Hypothalamus (tissue), 51 donors: ENCODE measurements at regions not wholly inside any gene's neighbourhood (a gene's known extent, or its start where the extent isn't known, plus 50 kb on each side); places are given as distances from the start of the nearest gene placed in this dataset.

Source experiments
- DNase-seq, 51 donors: peaks; one replicate each; lab custom pipeline; 2025; lab: John Stamatoyannopoulos, UW

- DNase-seq = no peak
Observed at GRCh38 chrX:7294483-7294882, 146.5 kb upstream of the PUDP start.

GRCh38 chrX:7286168-7286837, 138.3 kb upstream of the PUDP start:
- no peak for DNase-seq

DNA sequence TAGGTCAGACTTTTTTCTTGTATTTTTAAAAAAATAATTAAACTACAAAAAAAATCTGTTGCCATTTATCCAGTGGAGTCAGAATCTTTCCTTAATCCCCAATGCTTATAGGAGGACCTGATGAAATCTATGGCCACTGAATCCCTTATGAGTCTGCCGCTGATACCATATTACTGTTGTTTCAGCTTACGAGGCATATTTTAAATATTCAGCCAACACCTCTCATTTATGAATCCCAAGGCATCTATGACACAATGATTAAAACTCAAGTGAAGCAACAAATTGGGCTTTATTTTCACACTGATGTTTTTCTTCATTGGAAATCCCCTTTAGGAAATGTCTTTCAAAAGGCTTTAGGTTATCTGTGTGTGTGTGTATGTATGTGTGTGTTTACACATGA, 137.8 kb upstream of the PUDP start:
- DNase-seq = no peak

- no peak for DNase-seq
Observed at GRCh38 chrX:7283741-7284140, 135.8 kb upstream of the PUDP start.

- no peak for DNase-seq
Observed at GRCh38 chrX:7280520-7280919, 132.6 kb upstream of the PUDP start.

DNA sequence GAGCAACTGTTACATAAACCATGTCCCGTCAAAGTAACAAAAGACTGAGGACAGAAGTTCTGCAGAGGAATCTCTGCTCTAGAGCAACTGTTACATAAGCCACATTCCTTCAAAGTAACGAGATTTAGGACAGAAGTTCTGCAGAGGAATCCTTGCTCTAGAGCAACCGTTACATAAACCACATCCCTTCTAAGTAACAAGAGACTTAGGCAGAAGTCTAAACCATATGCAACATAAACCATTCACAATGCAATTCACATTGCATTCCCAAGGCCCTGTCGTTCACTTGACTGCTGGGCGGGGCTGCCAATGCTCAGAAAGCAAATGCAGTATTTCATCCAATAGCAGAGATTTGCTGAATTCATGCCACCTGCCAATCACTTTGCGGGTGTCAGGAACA, 124.4 kb upstream of the PUDP start:
- no peak for DNase-seq

DNA sequence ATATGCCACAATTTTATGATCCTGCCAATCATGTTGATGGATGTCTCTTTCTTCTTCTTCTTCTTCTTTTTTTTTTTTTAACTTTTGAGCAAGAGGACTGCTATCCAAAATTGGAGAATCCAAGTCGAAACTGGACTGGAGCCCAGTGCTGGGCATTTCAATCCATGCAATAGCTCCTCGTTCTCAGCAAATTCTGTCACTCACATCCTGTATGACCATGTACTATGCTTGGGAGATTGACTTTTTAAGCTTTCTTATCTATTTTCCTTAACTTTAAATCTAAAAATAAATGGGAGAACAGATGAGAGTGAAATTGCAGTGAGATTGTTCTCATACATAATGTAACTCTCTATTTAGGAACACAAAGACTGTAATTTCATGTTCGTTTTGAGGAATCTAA, 123.0 kb upstream of the PUDP start:
- no peak for DNase-seq

DNA sequence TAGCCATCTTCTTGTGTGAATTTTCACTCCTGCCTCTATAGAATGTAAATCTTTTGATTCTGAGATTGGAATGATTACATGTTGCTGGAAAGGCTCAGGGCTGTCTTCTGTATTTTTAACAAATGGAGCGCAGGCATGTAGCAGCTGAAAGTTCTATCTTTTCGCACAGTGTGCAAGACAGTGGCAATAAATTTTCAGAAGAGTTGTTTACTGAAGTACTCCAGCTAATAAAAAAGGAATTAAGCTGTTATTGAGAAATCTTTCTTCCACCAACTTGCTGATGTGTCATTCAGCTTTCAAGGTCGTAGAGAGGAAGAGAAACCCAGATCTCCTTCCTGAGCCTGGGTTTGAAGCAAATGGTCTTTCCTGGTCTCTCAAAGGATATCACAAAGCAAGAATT, 122.0 kb upstream of the PUDP start:
- no peak for DNase-seq

DNA sequence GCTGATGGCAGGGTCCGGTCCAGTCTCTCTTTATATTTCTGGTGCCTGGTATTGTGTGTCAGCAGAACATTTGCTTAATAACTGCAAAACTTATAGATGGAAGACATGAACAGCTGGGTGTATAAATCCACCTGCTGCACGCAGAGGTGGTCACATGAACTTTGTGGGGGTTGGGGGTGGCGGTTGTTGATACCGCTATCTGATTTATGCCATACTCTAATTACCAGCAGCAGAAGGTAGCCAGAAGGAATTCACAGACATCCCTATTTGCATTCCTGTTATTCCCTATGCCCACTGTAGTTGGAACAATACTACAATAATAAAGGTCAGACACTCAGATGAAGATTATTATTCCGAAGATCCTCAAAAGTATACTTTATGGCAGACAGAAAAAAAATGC, 121.6 kb upstream of the PUDP start:
- no peak for DNase-seq

GRCh38 chrX:7266288-7266687, 118.3 kb upstream of the PUDP start:
- no peak for DNase-seq

DNA sequence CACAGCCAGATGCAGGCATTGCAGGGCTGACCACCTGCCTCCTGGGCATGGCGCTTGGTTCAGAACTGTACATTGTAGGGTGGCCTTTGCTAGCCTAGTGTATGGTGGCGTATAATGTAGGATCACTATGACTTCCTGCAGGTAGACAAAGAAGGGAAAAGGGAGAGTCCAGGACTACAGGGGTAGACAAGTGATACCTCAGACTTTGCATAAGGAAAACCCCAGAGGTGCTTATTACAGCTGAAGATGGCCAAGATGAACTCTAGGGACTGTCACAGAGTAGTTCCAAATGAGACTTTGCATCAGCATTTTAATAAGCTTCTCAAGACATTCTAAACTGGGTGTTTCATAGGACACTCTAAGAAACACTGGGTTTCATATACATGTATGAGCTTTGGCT, 116.4 kb upstream of the PUDP start:
- DNase-seq = no peak

DNA sequence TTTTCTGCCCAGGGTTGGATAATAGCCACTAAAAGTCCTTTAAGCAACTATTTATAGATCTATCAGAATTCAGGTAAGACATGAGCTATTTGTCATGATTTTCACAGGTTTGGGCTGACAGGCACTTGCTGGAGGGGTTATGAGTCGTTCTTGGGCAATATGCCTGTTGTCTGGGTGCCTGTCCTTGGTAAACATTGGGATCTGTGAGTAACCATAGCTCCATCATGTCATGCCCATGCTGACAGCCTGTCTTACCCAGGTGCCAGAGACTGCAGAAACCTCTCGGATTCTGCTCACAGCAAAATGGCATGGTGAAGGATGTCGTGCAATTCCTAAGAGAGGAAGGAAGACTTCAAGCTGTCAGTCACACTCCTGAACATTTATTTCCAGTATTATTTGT, 116.0 kb upstream of the PUDP start:
- DNase-seq = no peak

DNA sequence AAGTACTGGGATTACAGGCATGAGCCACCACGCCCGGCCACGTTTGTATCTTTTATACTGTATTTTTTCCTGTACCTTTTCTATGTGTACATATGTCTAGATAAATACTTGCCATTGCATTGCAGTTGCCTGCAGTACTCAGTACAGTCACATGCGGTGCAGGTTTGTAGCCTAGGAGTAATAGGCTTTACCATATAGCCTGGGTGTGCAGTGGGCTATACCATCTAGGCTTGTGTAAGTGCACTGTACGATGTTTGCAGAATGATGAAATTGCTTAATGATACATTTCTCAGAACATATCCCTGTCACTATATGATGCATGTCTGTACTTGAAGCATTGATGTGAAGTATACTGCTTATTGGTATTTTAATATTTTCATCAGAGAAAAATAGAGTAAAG, 115.4 kb upstream of the PUDP start:
- DNase-seq = no peak

DNA sequence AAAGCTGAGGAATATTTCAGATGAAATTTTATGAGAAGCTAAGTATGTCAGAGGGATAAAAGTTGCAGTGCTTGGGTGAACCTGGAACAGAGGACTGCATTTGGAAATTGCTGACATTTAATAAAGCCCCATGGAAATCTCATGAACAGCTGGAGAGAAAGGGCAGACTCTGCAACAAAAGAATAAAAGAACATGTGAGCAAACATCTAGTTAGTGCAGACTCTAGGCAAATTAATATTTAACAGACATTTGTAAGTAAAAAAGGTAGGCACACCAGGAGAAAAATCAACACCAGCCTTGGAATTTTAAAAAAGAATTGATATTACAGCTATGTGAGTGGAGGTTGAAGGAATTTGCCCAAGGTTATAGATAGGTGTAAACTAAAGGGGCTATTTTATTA, 114.6 kb upstream of the PUDP start:
- no peak for DNase-seq

DNA sequence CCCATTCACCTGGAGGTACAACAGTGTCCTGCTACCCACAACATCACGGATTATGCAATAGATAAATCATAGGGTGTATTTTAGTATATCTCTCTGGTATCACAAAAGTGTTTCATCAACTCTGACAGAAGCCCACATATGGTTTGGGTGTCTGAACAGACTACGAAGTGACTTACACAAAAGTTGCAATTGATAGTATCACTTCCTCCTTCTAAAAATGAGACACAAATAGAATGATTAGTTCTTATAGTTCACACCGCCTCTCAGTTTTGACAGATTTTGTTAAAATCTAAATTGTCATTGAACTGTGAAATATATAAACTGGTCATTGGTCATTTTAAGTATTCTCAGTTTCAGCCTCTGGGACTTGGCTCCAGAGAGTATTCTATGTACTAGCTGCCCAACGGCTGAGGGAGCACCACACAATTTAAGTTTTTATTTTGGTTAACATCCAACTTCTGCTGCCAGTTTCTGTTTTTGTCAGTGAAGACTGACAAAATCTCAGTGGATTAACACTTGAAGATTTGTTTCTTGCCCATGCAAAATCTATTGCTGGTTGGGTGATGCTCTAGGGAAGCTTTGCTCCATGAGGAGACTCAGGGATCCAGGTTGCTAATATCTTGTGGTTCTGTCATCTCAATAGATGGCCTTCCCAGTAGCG, 113.8 kb upstream of the PUDP start:
- no peak for DNase-seq

DNA sequence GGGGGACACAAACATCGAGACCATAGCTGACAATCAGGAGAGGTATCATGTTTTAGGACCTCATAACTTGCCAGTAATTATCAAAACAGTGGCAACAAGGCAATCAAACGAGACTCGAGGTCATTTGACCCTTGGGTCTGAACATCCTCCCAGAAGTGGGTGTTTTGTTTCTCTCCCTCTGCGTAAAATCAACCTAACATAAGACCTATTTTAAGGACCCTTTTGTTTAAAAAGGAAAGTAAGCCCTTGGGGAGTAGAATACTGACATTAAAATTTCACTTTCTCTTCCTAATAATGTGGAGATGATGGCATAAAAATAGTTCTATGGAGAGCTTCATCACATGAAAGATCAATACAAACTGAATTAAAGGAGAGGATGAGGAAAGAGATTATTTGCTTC, 106.2 kb upstream of the PUDP start:
- no peak for DNase-seq

GRCh38 chrX:7253565-7253964, 105.6 kb upstream of the PUDP start:
- DNase-seq = no peak

GRCh38 chrX:7252013-7252610, 104.2 kb upstream of the PUDP start:
- no peak for DNase-seq

GRCh38 chrX:7247346-7247745, 99.4 kb upstream of the PUDP start:
- DNase-seq = no peak

DNA sequence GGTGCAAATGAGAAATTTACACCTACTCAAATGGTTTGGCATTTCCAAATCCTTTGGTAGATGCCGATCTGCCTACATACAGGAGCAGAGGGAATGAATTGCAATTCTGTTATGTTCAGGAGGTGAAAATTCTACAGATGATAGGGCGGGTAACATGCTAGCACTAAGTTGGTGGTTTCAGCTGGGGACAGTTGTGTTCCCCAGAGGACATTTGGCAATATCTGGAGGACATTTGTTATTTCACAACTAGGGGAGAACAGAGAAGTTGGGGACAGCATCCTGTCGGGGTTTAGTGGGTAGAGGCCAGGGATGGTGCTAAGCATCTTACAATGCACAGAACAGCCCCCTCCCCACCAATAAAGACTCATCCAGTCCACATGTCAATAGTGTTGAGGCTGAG, 96.5 kb upstream of the PUDP start:
- no peak for DNase-seq

- no peak for DNase-seq
Observed at GRCh38 chrX:7242613-7243012, 94.7 kb upstream of the PUDP start.

- DNase-seq = no peak
Observed at GRCh38 chrX:7240929-7241328, 93.0 kb upstream of the PUDP start.

DNA sequence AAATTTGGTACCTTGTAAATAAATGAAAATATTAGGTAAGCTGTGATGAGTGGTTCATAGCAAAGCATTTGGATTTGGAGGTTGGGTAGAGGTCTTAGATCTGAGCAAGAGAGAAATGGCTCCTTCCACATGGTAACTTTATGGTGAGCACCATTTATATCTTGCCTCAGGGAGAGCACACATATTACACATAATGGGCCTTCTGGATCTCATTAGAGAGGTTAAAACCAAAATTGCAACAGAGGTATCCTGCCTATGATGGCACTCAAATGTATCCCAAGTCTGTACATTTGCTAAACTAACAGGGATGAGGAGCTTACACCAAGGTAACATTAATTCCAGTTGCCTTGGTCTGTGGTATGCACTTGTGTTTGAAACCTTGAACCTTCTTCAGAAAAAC, 87.1 kb upstream of the PUDP start:
- no peak for DNase-seq
